Mucosa of descending colon (tissue), 3 donors: ENCODE measurements at regions not wholly inside any gene's neighbourhood (a gene's known extent, or its start where the extent isn't known, plus 50 kb on each side); places are given as distances from the start of the nearest gene placed in this dataset.

Experiments used
- ATAC-seq: fragments of 200-7000 bp; cut with Tn5 transposase; one replicate; pipeline ENCODE4 v1.9.1; 2020; ENCODE audit warnings: mild to moderate bottlenecking, moderate library complexity
- DNase-seq, 3 donors: peaks; one replicate each; pipeline ENCODE4 v3.0.0-alpha.2; 2020
- H3K36me3 ChIP-seq: fragments of 200-600 bp; one replicate; pipeline ENCODE4 v1.8.0; 2021; ENCODE audit warnings: low read depth, mild to moderate bottlenecking
- H3K4me1 ChIP-seq: fragments of 200-600 bp; one replicate; pipeline ENCODE4 v1.8.0; 2021; ENCODE audit warnings: low read depth, mild to moderate bottlenecking
- H3K4me3 ChIP-seq: fragments of 200-600 bp; one replicate; pipeline ENCODE4 v1.8.0; 2021; ENCODE audit warnings: mild to moderate bottlenecking
- H3K9me3 ChIP-seq: fragments of 200-600 bp; one replicate; pipeline ENCODE4 v1.8.0; 2021; ENCODE audit warnings: mild to moderate bottlenecking
- intact Hi-C, 2 donors: fragments of 100-400 bp; cut with DNase I in 1 of 2; cut with micrococcal nuclease in 1 of 2; formaldehyde crosslinking; loops; one replicate each; pipeline versions ENCODE4 v1.11.0 to v1.11.1; 2022; cut with DNase I, micrococcal nuclease
- TF ChIP-seq, protein P1 (sequence below): fragments of 200-600 bp; IDR thresholded peaks from one replicate; pipeline ENCODE4 v1.8.0; 2022; ENCODE audit warnings: antibody characterized with exemption, mild to moderate bottlenecking
- donor health status: DM: no; HTN: no; CAD: no; lungs with moderate emphysema.
- donor health status: DM: no; HTN: no; CAD: no.
- donor health status: DM: no; HTN: yes; CAD: no.

DNA sequence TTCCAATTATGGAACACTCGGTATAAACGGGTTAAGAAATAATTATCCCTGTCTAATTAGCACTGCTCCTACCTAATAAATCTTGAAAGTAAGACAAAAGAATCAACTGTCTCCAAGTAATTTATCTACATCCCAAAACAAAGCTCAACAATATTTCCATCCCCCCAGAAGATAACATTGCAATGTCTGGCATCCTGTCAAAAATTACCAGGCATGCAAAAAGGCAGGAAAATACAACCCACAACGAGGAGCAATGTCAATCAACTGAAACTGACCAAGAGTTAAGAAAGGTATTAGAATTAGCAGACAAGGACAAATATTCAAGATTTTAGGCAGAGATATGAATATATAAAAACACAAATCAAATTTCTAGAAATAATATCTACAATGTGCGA is 84.5 kb upstream of the SVIL start:
- Histone ChIP-seq H3K9me3 (peaks cover 8% of the 10 kb centered on the region), H3K36me3 (no peaks in the 10 kb centered on the region), H3K4me1 (no peaks in the 10 kb centered on the region), H3K4me3 (no peak overlapping the region)
- intact Hi-C loops: no loop called here
- TF ChIP-seq, protein P1, sequence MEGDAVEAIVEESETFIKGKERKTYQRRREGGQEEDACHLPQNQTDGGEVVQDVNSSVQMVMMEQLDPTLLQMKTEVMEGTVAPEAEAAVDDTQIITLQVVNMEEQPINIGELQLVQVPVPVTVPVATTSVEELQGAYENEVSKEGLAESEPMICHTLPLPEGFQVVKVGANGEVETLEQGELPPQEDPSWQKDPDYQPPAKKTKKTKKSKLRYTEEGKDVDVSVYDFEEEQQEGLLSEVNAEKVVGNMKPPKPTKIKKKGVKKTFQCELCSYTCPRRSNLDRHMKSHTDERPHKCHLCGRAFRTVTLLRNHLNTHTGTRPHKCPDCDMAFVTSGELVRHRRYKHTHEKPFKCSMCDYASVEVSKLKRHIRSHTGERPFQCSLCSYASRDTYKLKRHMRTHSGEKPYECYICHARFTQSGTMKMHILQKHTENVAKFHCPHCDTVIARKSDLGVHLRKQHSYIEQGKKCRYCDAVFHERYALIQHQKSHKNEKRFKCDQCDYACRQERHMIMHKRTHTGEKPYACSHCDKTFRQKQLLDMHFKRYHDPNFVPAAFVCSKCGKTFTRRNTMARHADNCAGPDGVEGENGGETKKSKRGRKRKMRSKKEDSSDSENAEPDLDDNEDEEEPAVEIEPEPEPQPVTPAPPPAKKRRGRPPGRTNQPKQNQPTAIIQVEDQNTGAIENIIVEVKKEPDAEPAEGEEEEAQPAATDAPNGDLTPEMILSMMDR: no peak
- DNase-seq (no peak), ATAC-seq (no peak)

DNA sequence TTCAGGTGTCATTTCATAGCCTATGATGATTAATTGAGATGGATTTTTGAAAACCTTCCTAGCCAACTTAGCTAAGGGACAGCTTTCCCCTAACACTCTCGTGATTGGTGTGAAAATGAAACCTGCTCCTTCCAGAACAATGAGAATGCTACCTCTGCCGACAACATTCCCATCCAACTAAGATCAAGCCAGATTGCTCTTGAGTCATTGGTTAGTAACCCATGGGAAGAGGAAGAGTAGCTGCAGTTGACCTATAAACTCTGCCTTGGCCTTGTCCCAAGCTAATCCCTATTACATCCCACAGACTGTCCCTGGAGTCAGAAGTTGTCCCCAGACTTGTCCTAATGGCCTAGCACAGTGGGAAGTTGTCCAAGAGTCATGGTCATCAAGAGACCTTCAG is 80.5 kb upstream of the SVIL start:
- ATAC-seq: peak; percentile 70
- TF ChIP-seq, protein P1: no peak
- H3K9me3 ChIP-seq: peaks cover 7% of the 10 kb centered on the region
- no peaks in the 10 kb centered on the region for H3K4me1 ChIP-seq
- DNase-seq: no peak
- no peak overlapping the region for H3K4me3 ChIP-seq
- intact Hi-C loops: no loop called here
- H3K36me3 ChIP-seq: no peaks in the 10 kb centered on the region

DNA sequence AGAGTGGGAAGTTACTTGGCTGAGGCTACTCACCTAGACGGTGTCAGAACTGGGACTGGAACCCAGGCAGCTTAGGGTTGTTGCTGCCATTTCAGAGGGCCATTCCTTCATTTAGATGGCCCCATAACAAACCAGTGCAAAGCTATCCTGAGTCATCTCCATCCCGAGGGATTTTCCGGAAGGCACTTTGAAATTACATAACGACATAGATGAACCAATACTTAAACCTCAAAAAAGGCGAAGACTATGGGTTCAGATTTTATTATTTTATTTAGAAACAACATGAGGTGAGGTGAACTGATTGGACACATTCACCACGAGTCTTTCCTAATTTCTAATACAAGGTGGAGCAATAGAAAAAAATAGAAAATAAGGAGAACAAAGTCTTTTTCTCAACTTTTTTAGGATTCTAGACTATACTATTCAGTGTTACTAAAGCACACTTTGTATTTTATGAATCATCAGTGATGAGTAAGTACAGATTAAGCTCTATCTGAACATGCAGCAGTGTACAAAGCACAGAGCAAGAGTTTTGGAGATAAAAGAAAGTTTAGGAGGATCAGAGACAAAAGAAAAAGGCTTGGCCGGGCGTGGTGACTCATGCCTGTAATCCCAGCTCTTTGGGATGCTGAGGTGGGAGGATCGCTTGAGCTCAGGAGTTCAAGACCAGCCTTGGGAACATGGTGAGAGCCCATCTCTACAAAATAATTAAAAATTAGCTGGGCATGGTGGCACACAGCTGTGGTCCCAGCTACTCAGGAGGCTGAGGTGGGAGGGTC is 79.5 kb upstream of the SVIL start:
- Histone ChIP-seq H3K4me1 (no peaks in the 10 kb centered on the region), H3K4me3 (no peak overlapping the region), H3K9me3 (no peaks in the 10 kb centered on the region), H3K36me3 (no peaks in the 10 kb centered on the region)
- peak; percentile 20 for ATAC-seq
- intact Hi-C loops: no loop called here
- no peak for DNase-seq
- TF ChIP-seq, protein P1: no peak

DNA sequence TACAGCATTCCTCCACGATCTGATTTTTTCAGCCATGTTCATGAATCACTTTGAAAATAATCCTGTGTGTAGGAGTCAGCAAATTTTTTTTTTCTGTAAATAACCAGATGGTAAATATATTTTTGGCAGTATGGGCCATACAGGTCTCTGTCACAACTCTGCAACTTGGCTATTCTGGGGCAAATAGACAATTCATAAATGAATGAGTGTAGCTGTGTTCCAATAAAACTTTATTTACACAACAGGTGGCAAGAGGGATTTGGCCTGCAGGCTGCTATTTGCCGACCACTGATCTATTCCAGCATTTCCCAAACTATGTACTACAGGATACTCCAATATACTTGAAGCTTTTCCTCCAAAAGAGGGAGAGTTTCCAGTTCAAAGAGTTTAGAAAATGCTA is 78.7 kb upstream of the SVIL start:
- no peaks in the 10 kb centered on the region for H3K9me3 ChIP-seq
- no peaks in the 10 kb centered on the region for H3K4me1 ChIP-seq
- TF ChIP-seq, protein P1: no peak
- H3K36me3 ChIP-seq: no peaks in the 10 kb centered on the region
- intact Hi-C loops: no loop called here
- DNase-seq (no peak), ATAC-seq (no peak)
- no peak overlapping the region for H3K4me3 ChIP-seq

DNA sequence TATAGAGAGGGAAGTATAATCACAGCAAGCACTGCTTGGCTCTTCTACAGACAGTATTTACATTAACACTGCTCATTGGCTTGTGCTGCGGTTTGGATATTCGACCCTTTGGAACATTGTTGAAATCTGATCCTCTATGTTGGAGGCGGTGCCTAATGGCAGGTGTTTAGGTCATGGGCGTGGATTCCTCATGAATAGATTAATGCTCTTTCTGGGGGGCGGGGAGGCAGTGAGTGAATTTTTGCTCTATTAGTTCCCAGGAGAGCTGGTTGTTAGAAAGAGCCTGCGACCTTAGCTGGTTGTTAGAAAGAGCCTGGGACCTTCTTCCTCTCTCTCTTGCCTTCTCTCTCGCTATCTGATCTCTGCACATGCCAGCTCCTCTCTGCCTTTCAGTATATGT is 77.3 kb upstream of the SVIL start:
- intact Hi-C loops: no loop called here
- ATAC-seq: peak; percentile 85
- Histone ChIP-seq H3K4me3 (no peak overlapping the region), H3K9me3 (no peaks in the 10 kb centered on the region), H3K36me3 (no peaks in the 10 kb centered on the region), H3K4me1 (no peaks in the 10 kb centered on the region)
- TF ChIP-seq, protein P1: no peak
- no peak for DNase-seq
